RWPE2 (cell line): ENCODE measurements at regions not wholly inside any gene's neighbourhood (a gene's known extent, or its start where the extent isn't known, plus 50 kb on each side); places are given as distances from the start of the nearest gene placed in this dataset.
"Not testable (repeated sequence)": the region's sequence is repeated elsewhere in the genome, so short reads cannot be mapped to it uniquely, and the experiment has no call there.

ENCODE experiments used
- ATAC-seq: fragments of 200-7000 bp; cut with Tn5 transposase; 3 replicates; pipeline ENCODE4 v1.9.1; 2021; ENCODE audit warnings: low read depth
- DNase-seq: peaks from one replicate; pipeline ENCODE4 v3.0.0-alpha.2; 2020; ENCODE audit warnings: low spot score
- H3K27ac ChIP-seq: fragments of 450-650 bp; 2 replicates; pipeline ENCODE4 v1.5.1; 2017; ENCODE audit warnings: mild to moderate bottlenecking; ENCODE audit not compliant: poor library complexity, severe bottlenecking
- H3K27me3 ChIP-seq: fragments of 250-450 bp; sonication (Bioruptor Pico); 2 replicates; pipeline ENCODE4 v1.5.1; 2021; ENCODE audit warnings: mild to moderate bottlenecking, moderate library complexity; ENCODE audit not compliant: insufficient read depth, poor library complexity, severe bottlenecking
- H3K36me3 ChIP-seq: fragments of 250-450 bp; sonication (Bioruptor Pico); 2 replicates; pipeline ENCODE4 v1.5.1; 2020; ENCODE audit warnings: low read depth, mild to moderate bottlenecking, moderate library complexity
- H3K4me1 ChIP-seq: fragments of 250-450 bp; sonication (Bioruptor Pico); 2 replicates; pipeline ENCODE4 v1.5.1; 2021; ENCODE audit warnings: mild to moderate bottlenecking, moderate library complexity; ENCODE audit not compliant: insufficient read depth, poor library complexity, severe bottlenecking
- H3K4me3 ChIP-seq: fragments of 250-450 bp; sonication (Bioruptor Pico); 2 replicates; pipeline ENCODE4 v1.5.1; 2021; ENCODE audit warnings: mild to moderate bottlenecking, moderate library complexity; ENCODE audit not compliant: severe bottlenecking
- H3K9me3 ChIP-seq: fragments of 250-450 bp; sonication (Bioruptor Pico); 2 replicates; pipeline ENCODE4 v1.5.1; 2021; ENCODE audit warnings: mild to moderate bottlenecking, moderate library complexity; ENCODE audit not compliant: severe bottlenecking
- CTCF ChIP-seq: fragments of 450-650 bp; IDR thresholded peaks from one replicate; pipeline ENCODE4 v1.5.1; 2017; ENCODE audit warnings: mild to moderate bottlenecking, moderate library complexity; ENCODE audit not compliant: poor library complexity, severe bottlenecking

- H3K27me3 ChIP-seq, DNase-seq, H3K9me3 ChIP-seq, ATAC-seq, H3K4me1 ChIP-seq, H3K4me3 ChIP-seq, H3K27ac ChIP-seq, H3K36me3 ChIP-seq: not testable (repeated sequence)
Observed at GRCh38 chr4:8943367-8943766, 71.7 kb upstream of the HMX1 start.

- H3K27me3 ChIP-seq, ATAC-seq, H3K36me3 ChIP-seq, H3K9me3 ChIP-seq, H3K4me1 ChIP-seq, DNase-seq, H3K4me3 ChIP-seq, H3K27ac ChIP-seq: not testable (repeated sequence)
Observed at GRCh38 chr4:8942088-8942487, 70.4 kb upstream of the HMX1 start.

- not testable (repeated sequence) for ATAC-seq, H3K9me3 ChIP-seq
- peak; percentile 44 for TF ChIP-seq CTCF
Observed at GRCh38 chr4:8941492-8941805, 69.8 kb upstream of the HMX1 start.

DNA sequence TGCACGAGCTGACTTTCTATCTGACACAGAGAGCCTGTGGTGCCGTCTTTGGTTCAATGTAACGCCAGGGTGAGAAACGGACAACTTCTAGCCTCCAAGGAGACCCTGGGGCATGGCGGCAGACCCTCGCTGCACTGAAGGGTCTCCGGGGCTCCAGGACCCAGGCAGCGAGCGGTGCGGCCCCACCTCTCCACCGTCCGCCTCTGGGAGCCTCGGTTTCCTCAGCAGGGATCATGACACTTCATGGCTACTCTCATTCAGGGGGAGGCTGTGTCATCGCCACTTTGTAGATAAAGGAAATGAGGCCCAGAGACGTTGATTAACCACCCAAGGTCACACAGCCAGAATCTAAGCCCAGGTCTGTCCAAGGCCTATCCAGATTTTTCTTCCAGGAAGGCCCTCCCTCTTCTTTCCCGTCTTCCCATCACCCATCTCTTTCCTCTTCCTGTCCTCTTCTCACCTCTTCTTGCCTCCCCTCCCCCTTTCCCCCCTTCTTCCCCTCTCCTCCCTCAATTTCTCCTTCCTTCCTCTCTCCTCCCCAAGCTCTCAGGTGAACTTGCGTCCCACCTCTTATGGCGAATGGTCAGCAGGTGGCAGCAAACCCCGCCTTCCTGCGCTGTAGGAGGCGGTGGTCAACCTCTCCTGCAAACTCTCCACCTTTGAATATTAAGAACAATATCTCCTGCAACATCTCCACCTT lies 69.3 kb upstream of the HMX1 start:
- DNase-seq = no peak
- H3K27me3 ChIP-seq = peaks cover 19% of the 10 kb centered on the region
- H3K9me3 ChIP-seq = peaks cover under 1% of the 10 kb centered on the region
- H3K36me3 ChIP-seq = no peaks in the 10 kb centered on the region
- no peak overlapping the region for H3K27ac ChIP-seq
- TF ChIP-seq CTCF = peak; percentile 70
- peak; percentile 85 for ATAC-seq
- no peak overlapping the region for H3K4me3 ChIP-seq
- H3K4me1 ChIP-seq = no peaks in the 10 kb centered on the region

More at GRCh38 chr4:8941492-8941805, 69.8 kb upstream of the HMX1 start:
- DNase-seq, H3K27ac ChIP-seq, H3K4me1 ChIP-seq, H3K36me3 ChIP-seq, H3K4me3 ChIP-seq: not testable (repeated sequence)
- H3K27me3 ChIP-seq = peaks cover 15% of the 10 kb centered on the region

DNA sequence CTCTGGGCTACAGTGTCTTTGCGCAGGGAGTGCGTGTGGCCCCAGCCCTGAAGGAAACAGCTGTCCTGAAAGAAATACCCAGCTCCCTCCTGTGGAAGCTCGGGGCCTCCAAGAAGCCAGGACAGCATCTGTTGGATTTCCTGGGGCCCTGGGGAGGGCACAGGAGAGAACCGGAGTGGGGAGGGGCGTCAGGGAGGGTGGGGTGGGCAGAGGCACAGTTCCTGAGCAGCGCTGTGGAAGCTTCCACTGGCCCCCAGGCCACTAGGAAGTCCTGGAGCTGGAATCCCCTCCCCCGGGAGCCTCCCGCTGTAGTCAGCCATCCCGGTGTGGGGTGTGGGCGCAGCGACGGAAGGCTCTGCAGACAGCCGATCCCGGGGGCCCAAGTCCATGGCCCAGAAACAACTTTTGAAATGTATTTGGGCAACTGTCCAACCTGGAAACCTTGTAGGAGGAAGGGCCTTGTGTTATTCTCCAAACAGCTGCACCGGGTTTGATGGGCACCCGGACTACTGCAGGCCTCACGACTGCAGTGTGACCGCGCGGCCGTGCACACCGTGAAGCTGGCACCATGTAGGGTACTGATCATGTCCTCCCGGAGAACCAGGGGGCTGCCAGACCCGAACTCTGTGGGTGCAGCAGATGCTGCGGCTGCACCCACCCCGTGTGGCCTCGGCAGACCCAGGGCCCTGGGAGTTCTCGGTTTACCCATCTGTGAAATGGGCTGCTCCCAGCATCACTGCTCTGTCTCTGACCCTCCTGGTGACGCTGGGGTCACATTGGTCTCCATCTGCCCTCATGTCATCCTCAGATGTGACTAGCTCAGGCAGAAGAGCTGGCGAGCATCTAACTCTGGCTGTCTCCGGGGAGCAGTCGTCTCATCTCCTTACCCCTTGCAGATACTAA lies 68.5 kb upstream of the HMX1 start:
- H3K27me3 ChIP-seq = peaks cover 19% of the 10 kb centered on the region
- no peak overlapping the region for H3K27ac ChIP-seq
- no peaks in the 10 kb centered on the region for H3K36me3 ChIP-seq
- peaks cover 4% of the 10 kb centered on the region for H3K9me3 ChIP-seq
- no peak overlapping the region for H3K4me3 ChIP-seq
- DNase-seq (no peak), ATAC-seq (no peak)
- H3K4me1 ChIP-seq = no peaks in the 10 kb centered on the region
- TF ChIP-seq CTCF = no peak
